H9 (cell line): ENCODE measurements at regions not wholly inside any gene's neighbourhood (a gene's known extent, or its start where the extent isn't known, plus 50 kb on each side); places are given as distances from the start of the nearest gene placed in this dataset.

Source experiments
- DNase-seq: peaks from one replicate; pipeline ENCODE4 v3.0.0-alpha.2; 2017
- H2AFZ ChIP-seq: one replicate; pipeline ENCODE4 v1.6.1; 2013; ENCODE audit warnings: mild to moderate bottlenecking, low read length, control low read depth, moderate library complexity
- H2AK5ac ChIP-seq: 2 replicates; pipeline ENCODE4 v1.6.1; 2013; ENCODE audit warnings: low read length, control low read depth, mixed read lengths; ENCODE audit not compliant: insufficient read length
- H2BK120ac ChIP-seq: one replicate; pipeline ENCODE4 v1.6.1; 2013; ENCODE audit warnings: low read depth, mild to moderate bottlenecking, low read length, control low read depth, inconsistent platforms; ENCODE audit not compliant: poor library complexity, severe bottlenecking
- H2BK12ac ChIP-seq: 2 replicates; pipeline ENCODE4 v1.6.1; 2013; ENCODE audit warnings: low read length, control low read depth, mixed read lengths, low read depth; ENCODE audit not compliant: insufficient read length
- H2BK15ac ChIP-seq: 2 replicates; pipeline ENCODE4 v1.6.1; 2013; ENCODE audit warnings: low read depth, low read length, control low read depth
- H2BK20ac ChIP-seq: one replicate; pipeline ENCODE4 v1.6.1; 2013; ENCODE audit warnings: low read depth, mild to moderate bottlenecking, low read length, control low read depth, inconsistent platforms; ENCODE audit not compliant: poor library complexity, severe bottlenecking
- H2BK5ac ChIP-seq: 2 replicates; pipeline ENCODE4 v1.6.1; 2013; ENCODE audit warnings: low read length, control low read depth, mixed read lengths; ENCODE audit not compliant: insufficient read length
- H3K14ac ChIP-seq: 2 replicates; pipeline ENCODE4 v1.6.1; 2013; ENCODE audit warnings: low read length, control low read depth; ENCODE audit not compliant: insufficient read depth
- H3K18ac ChIP-seq: 2 replicates; pipeline ENCODE4 v1.6.1; 2013; ENCODE audit warnings: low read depth, mild to moderate bottlenecking, mixed read lengths, low read length, control low read depth; ENCODE audit not compliant: insufficient read length
- H3K23ac ChIP-seq: 2 replicates; pipeline ENCODE4 v1.6.1; 2013; ENCODE audit warnings: low read length, control low read depth, mixed read lengths, low read depth; ENCODE audit not compliant: insufficient read length
- H3K23me2 ChIP-seq: 2 replicates; pipeline ENCODE4 v1.6.1; 2013; ENCODE audit warnings: low read depth, mild to moderate bottlenecking, mixed read lengths, low read length, control low read depth; ENCODE audit not compliant: insufficient read length, poor library complexity, severe bottlenecking
- H3K27ac ChIP-seq: 2 replicates; pipeline ENCODE4 v1.5.1; 2013; ENCODE audit warnings: low read length, control low read depth, mixed read lengths, low read depth; ENCODE audit not compliant: insufficient read length
- H3K27me3 ChIP-seq: 2 replicates; pipeline ENCODE4 v1.6.1; 2013; ENCODE audit warnings: low read length, control low read depth, inconsistent platforms; ENCODE audit not compliant: insufficient read depth
- H3K4ac ChIP-seq: 2 replicates; pipeline ENCODE4 v1.6.1; 2013; ENCODE audit warnings: low read depth, mild to moderate bottlenecking, control low read depth, inconsistent platforms, low read length, moderate library complexity
- H3K4me1 ChIP-seq: 2 replicates; pipeline ENCODE4 v1.6.1; 2013; ENCODE audit warnings: low read length, control low read depth, inconsistent platforms; ENCODE audit not compliant: insufficient read depth
- H3K4me2 ChIP-seq: 2 replicates; pipeline ENCODE4 v1.6.1; 2013; ENCODE audit warnings: low read length, control low read depth, mixed read lengths; ENCODE audit not compliant: insufficient read length, insufficient read depth
- H3K56ac ChIP-seq: 2 replicates; pipeline ENCODE4 v1.6.1; 2013; ENCODE audit warnings: low read depth, mild to moderate bottlenecking, mixed read lengths, low read length, control low read depth; ENCODE audit not compliant: insufficient read length
- H3K79me1 ChIP-seq: 2 replicates; pipeline ENCODE4 v1.6.1; 2013; ENCODE audit warnings: low read depth, mild to moderate bottlenecking, moderate library complexity, low read length, control low read depth, inconsistent platforms; ENCODE audit not compliant: insufficient read depth, poor library complexity, severe bottlenecking
- H3K79me2 ChIP-seq: 2 replicates; pipeline ENCODE4 v1.6.1; 2013; ENCODE audit warnings: low read length, control low read depth, inconsistent platforms; ENCODE audit not compliant: insufficient read depth
- H3K9ac ChIP-seq: 2 replicates; pipeline ENCODE4 v1.6.1; 2013; ENCODE audit warnings: low read length, control low read depth, mixed read lengths; ENCODE audit not compliant: insufficient read length; ENCODE audit errors: extremely low read depth
- H3K9me3 ChIP-seq: one replicate; pipeline ENCODE4 v1.6.1; 2013; ENCODE audit warnings: low read depth, low read length, inconsistent platforms; ENCODE audit not compliant: control insufficient read depth
- H3T11ph ChIP-seq: one replicate; pipeline ENCODE4 v1.6.1; 2013; ENCODE audit warnings: mild to moderate bottlenecking, low read length, control low read depth, inconsistent platforms
- H4K20me1 ChIP-seq: one replicate; pipeline ENCODE4 v1.6.1; 2013; ENCODE audit not compliant: control insufficient read depth, insufficient read length, insufficient read depth
- H4K5ac ChIP-seq: 2 replicates; pipeline ENCODE4 v1.6.1; 2013; ENCODE audit warnings: low read depth, mild to moderate bottlenecking, mixed read lengths, low read length, control low read depth; ENCODE audit not compliant: insufficient read length
- H4K8ac ChIP-seq: replicated peaks from 2 replicates; pipeline ENCODE4 v1.6.1; 2013; ENCODE audit warnings: low read length, control low read depth, mixed read lengths, low read depth; ENCODE audit not compliant: insufficient read length
- H4K91ac ChIP-seq: 2 replicates; pipeline ENCODE4 v1.6.1; 2013; ENCODE audit warnings: low read depth, mild to moderate bottlenecking, moderate library complexity, mixed read lengths, low read length, control low read depth; ENCODE audit not compliant: insufficient read length
- H3K27ac Mint-ChIP-seq, 3 experiments: 2 replicates in 2 of 3; 3 replicates in 1 of 3; pipeline ENCODE4 v1.8.0; 2020 to 2021; ENCODE audit warnings: mixed read lengths in 3 of 3, mild to moderate bottlenecking in 1 of 3, moderate library complexity in 1 of 3
- H3K27me3 Mint-ChIP-seq: 2 replicates; pipeline ENCODE4 v1.8.0; 2021; ENCODE audit warnings: low read depth, mild to moderate bottlenecking, moderate library complexity, mixed read lengths
- H3K36me3 Mint-ChIP-seq, 3 experiments: 2 replicates in 2 of 3; 3 replicates in 1 of 3; pipeline ENCODE4 v1.8.0; 2020 to 2021; ENCODE audit warnings: low read depth in 3 of 3, mixed read lengths in 3 of 3; ENCODE audit not compliant: insufficient read depth in 1 of 3
- H3K4me1 Mint-ChIP-seq, 2 experiments: 2 replicates each; pipeline ENCODE4 v1.8.0; 2020; ENCODE audit warnings: mixed read lengths in 2 of 2
- H3K4me3 Mint-ChIP-seq, 2 experiments: 2 replicates in 1 of 2; 3 replicates in 1 of 2; pipeline ENCODE4 v1.8.0; 2020 to 2021; ENCODE audit warnings: mild to moderate bottlenecking in 2 of 2, mixed read lengths in 2 of 2, moderate library complexity in 1 of 2
- H3K9me3 Mint-ChIP-seq, 2 experiments: 2 replicates in 1 of 2; 3 replicates in 1 of 2; pipeline ENCODE4 v1.8.0; 2020; ENCODE audit warnings: mild to moderate bottlenecking in 2 of 2, mixed read lengths in 2 of 2, moderate library complexity in 1 of 2
- CTCF ChIP-seq: fragments of 200-600 bp; sonication (generic); conservative IDR thresholded peaks from 3 replicates; pipeline ENCODE4 v1.8.0; 2021; ENCODE audit warnings: antibody characterized with exemption, mild to moderate bottlenecking
- WGBS: extraction: QIAGEN DNeasy Blood & Tissue Kit; methylation state at CpG from one replicate; pipeline ENCODE4 v1.1.7; 2013; ENCODE audit warnings: missing lambda C conversion rate, low lambda C conversion rate, mixed read lengths; ENCODE audit not compliant: insufficient read length; ENCODE audit errors: extremely low coverage; 5-methylcytosine and 5-hydroxymethylcytosine counted together

GRCh38 chr12:88726806-88727720 is 146.8 kb upstream of the KITLG start:
- no peaks in the 10 kb centered on the region; a peak in 1 of 5 replicates for H3K9me3 Mint-ChIP-seq
- TF ChIP-seq CTCF, result no peak
- Histone ChIP-seq H3T11ph (no peak overlapping the region), H2BK12ac (no peak overlapping the region), H2AFZ (no peak overlapping the region), H3K79me1 (no peaks in the 10 kb centered on the region), H4K91ac (no peak overlapping the region), H3K27me3 (no peaks in the 10 kb centered on the region), H2BK5ac (no peak overlapping the region), H2BK15ac (no peak overlapping the region), H4K20me1 (no peaks in the 10 kb centered on the region), H3K27ac (no peak overlapping the region), H3K9me3 (no peaks in the 10 kb centered on the region), H3K14ac (no peak overlapping the region), H3K18ac (no peak overlapping the region), H3K23me2 (no peaks in the 10 kb centered on the region), H3K56ac (no peak overlapping the region), H3K79me2 (no peaks in the 10 kb centered on the region), H3K9ac (no peak overlapping the region), H3K4ac (no peak overlapping the region), H2BK20ac (no peak overlapping the region), H4K5ac (no peak overlapping the region), H3K4me1 (no peaks in the 10 kb centered on the region), H2AK5ac (no peak overlapping the region), H4K8ac (no peak overlapping the region), H3K4me2 (no peak overlapping the region), H3K23ac (no peak overlapping the region), H2BK120ac (no peak overlapping the region)
- DNase-seq, result no peak
- H3K4me3 Mint-ChIP-seq, result no peak overlapping the region
- no peaks in the 10 kb centered on the region for H3K4me1 Mint-ChIP-seq
- no peaks in the 10 kb centered on the region for H3K27me3 Mint-ChIP-seq
- WGBS, result no CpG with 5 or more reads among the region's 3 CpGs
- H3K36me3 Mint-ChIP-seq, result no peaks in the 10 kb centered on the region
- no peak overlapping the region for H3K27ac Mint-ChIP-seq
